K562 (cell line): ENCODE measurements at regions not wholly inside any gene's neighbourhood (a gene's known extent, or its start where the extent isn't known, plus 50 kb on each side); places are given as distances from the start of the nearest gene placed in this dataset.

Source experiments
- EP300 ChIP-seq: IDR thresholded peaks from 2 replicates; pipeline ENCODE4 v1.6.1; 2012; ENCODE audit warnings: low read length, improper control_type of control experiment
- GATA2 ChIP-seq: sonication (generic); formaldehyde crosslinking; IDR thresholded peaks from 2 replicates; pipeline ENCODE4 v1.4.0; 2020; ENCODE audit warnings: mild to moderate bottlenecking, missing genetic modification reagents
- GTF2F1 ChIP-seq: IDR thresholded peaks from 2 replicates; pipeline ENCODE4 v1.6.1; 2011; ENCODE audit warnings: low read depth, low read length, improper control_type of control experiment
- PHF20 ChIP-seq: fragments of 450-650 bp; IDR thresholded peaks from 2 replicates; pipeline ENCODE4 v1.6.1; 2018; ENCODE audit not compliant: partially characterized antibody
- RBM22 ChIP-seq: fragments of 200-400 bp; formaldehyde crosslinking; IDR thresholded peaks from 2 replicates; pipeline ENCODE4 v1.6.1; 2018; ENCODE audit warnings: low read length, low read depth; ENCODE audit not compliant: poor library complexity, severe bottlenecking
- TAF7 ChIP-seq: fragments of 450-650 bp; IDR thresholded peaks from 2 replicates; pipeline ENCODE4 v1.6.1; 2016; ENCODE audit warnings: missing genetic modification characterization, missing compliant biosample characterization
- YBX1 ChIP-seq: fragments of 450-650 bp; IDR thresholded peaks from 2 replicates; pipeline ENCODE4 v1.7.1; 2016; ENCODE audit warnings: mild to moderate bottlenecking
- TF ChIP-seq, protein P1 (sequence below): fragments of 450-650 bp; IDR thresholded peaks from 2 replicates; pipeline ENCODE4 v1.6.1; 2016; ENCODE audit warnings: antibody characterized with exemption
- TF ChIP-seq, protein P2 (sequence below), 3 experiments: IDR thresholded peaks in 2 of 3; conservative IDR thresholded peaks in 1 of 3; 2 replicates each; pipeline ENCODE4 v1.5.1; 2011 to 2012; ENCODE audit warnings: low read length in 3 of 3, mild to moderate bottlenecking in 3 of 3, control low read depth in 2 of 3, improper control_type of control experiment in 1 of 3, inconsistent platforms in 1 of 3, low read depth in 1 of 3, mixed read lengths in 1 of 3, moderate library complexity in 1 of 3; ENCODE audit not compliant: insufficient read depth in 2 of 3
- TF ChIP-seq, protein P3 (sequence below): sonication (generic); formaldehyde crosslinking; IDR thresholded peaks from 2 replicates; pipeline ENCODE4 v1.9.0; 2022; ENCODE audit warnings: mild to moderate bottlenecking, missing genetic modification reagents

DNA sequence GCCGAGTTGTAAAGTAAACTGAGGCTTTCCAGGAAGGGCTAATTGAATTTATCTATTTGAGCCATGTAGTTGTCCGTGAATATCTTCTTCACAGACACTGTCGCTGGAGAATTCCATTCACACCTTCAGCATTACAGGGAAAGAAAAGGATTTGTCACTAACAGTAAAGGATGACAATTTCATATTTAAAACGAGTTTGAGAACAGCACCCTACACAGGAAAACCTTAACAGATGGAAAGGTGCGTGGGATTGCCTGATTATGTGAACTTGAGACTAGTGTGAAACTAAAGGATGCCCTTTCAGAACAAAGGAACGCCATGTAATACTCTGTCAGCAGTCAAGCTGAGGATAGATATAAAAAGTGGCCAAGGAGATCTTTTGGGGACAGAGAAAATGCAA is 492.5 kb upstream of the ADGRL2 start:
- TF ChIP-seq, protein P1, sequence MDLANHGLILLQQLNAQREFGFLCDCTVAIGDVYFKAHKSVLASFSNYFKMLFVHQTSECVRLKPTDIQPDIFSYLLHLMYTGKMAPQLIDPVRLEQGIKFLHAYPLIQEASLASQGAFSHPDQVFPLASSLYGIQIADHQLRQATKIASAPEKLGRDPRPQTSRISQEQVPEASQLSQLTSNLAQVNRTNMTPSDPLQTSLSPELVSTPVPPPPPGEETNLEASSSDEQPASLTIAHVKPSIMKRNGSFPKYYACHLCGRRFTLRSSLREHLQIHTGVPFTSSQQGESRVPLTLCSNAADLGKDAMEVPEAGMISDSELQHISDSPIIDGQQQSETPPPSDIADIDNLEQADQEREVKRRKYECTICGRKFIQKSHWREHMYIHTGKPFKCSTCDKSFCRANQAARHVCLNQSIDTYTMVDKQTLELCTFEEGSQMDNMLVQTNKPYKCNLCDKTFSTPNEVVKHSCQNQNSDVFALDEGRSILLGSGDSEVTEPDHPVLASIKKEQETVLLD = no peak
- TF ChIP-seq EP300 (no peak), RBM22 (no peak), TAF7 (tag) (no peak), YBX1 (no peak), GATA2 (CRISPR knock-in tag) (no peak), PHF20 (no peak), GTF2F1 (no peak)
- TF ChIP-seq, protein P2, sequence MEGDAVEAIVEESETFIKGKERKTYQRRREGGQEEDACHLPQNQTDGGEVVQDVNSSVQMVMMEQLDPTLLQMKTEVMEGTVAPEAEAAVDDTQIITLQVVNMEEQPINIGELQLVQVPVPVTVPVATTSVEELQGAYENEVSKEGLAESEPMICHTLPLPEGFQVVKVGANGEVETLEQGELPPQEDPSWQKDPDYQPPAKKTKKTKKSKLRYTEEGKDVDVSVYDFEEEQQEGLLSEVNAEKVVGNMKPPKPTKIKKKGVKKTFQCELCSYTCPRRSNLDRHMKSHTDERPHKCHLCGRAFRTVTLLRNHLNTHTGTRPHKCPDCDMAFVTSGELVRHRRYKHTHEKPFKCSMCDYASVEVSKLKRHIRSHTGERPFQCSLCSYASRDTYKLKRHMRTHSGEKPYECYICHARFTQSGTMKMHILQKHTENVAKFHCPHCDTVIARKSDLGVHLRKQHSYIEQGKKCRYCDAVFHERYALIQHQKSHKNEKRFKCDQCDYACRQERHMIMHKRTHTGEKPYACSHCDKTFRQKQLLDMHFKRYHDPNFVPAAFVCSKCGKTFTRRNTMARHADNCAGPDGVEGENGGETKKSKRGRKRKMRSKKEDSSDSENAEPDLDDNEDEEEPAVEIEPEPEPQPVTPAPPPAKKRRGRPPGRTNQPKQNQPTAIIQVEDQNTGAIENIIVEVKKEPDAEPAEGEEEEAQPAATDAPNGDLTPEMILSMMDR (IDR thresholded peaks at IDR 0.05 in 2 of 3, conservative IDR thresholded peaks at IDR 0.05 in 1 of 3; ENCODE audit: insufficient read depth in 2 of 3, low read depth in 1 of 3, low read length in 3 of 3) = no peak
- TF ChIP-seq, protein P3, sequence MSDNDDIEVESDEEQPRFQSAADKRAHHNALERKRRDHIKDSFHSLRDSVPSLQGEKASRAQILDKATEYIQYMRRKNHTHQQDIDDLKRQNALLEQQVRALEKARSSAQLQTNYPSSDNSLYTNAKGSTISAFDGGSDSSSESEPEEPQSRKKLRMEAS (CRISPR knock-in tag) = no peak
